Neural crest cell (in vitro differentiated cells): ENCODE measurements at regions not wholly inside any gene's neighbourhood (a gene's known extent, or its start where the extent isn't known, plus 50 kb on each side); places are given as distances from the start of the nearest gene placed in this dataset.
"Not testable (repeated sequence)": the region's sequence is repeated elsewhere in the genome, so short reads cannot be mapped to it uniquely, and the experiment has no call there.

ENCODE experiments used
- DNase-seq: peaks from one replicate; pipeline ENCODE4 v3.0.0; 2021; ENCODE audit warnings: low read depth, mixed read lengths, low spot score
- H3K27ac Mint-ChIP-seq: one replicate; pipeline ENCODE4 v1.8.0; 2021; ENCODE audit warnings: mild to moderate bottlenecking, mixed read lengths; ENCODE audit not compliant: unreplicated experiment
- H3K27me3 Mint-ChIP-seq: 2 replicates; pipeline ENCODE4 v1.8.0; 2021; ENCODE audit warnings: low read depth, mild to moderate bottlenecking, mixed read lengths
- H3K36me3 Mint-ChIP-seq: 2 replicates; pipeline ENCODE4 v1.8.0; 2021; ENCODE audit warnings: low read depth, mild to moderate bottlenecking, mixed read lengths
- H3K4me1 Mint-ChIP-seq: 2 replicates; pipeline ENCODE4 v1.8.0; 2021; ENCODE audit warnings: mixed read lengths
- H3K4me3 Mint-ChIP-seq: one replicate; pipeline ENCODE4 v1.8.0; 2021; ENCODE audit warnings: mild to moderate bottlenecking, mixed read lengths
- H3K9me3 Mint-ChIP-seq: 2 replicates; pipeline ENCODE4 v1.8.0; 2021; ENCODE audit warnings: mixed read lengths
- CTCF ChIP-seq: fragments of 200-600 bp; sonication (generic); conservative IDR thresholded peaks from 2 replicates; pipeline ENCODE4 v1.5.0; 2021; ENCODE audit warnings: antibody characterized with exemption, mild to moderate bottlenecking

GRCh38 chr2:145909175-145909755 is 1389.3 kb upstream of the ZEB2 start:
- H3K27me3 Mint-ChIP-seq = no peaks in the 10 kb centered on the region
- H3K9me3 Mint-ChIP-seq = peaks cover 4% of the 10 kb centered on the region
- H3K4me1 Mint-ChIP-seq = peaks cover 12% of the 10 kb centered on the region
- TF ChIP-seq CTCF = no peak
- H3K36me3 Mint-ChIP-seq = no peaks in the 10 kb centered on the region
- H3K4me3 Mint-ChIP-seq = no peak overlapping the region
- no peak for DNase-seq
- no peak overlapping the region for H3K27ac Mint-ChIP-seq

GRCh38 chr2:145906354-145906753 is 1386.4 kb upstream of the ZEB2 start:
- Mint-ChIP-seq H3K4me1 (no peaks in the 10 kb centered on the region), H3K36me3 (peaks cover 12% of the 10 kb centered on the region)

GRCh38 chr2:145905371-145905770 is 1385.5 kb upstream of the ZEB2 start:
- H3K27me3 Mint-ChIP-seq = no peaks in the 10 kb centered on the region
- H3K4me3 Mint-ChIP-seq = no peak overlapping the region
- H3K27ac Mint-ChIP-seq = no peak overlapping the region
- DNase-seq = no peak
- H3K4me1 Mint-ChIP-seq = no peaks in the 10 kb centered on the region
- H3K9me3 Mint-ChIP-seq = peaks cover 19% of the 10 kb centered on the region
- TF ChIP-seq CTCF = no peak
- H3K36me3 Mint-ChIP-seq = peaks cover 20% of the 10 kb centered on the region

More at GRCh38 chr2:145906354-145906753, 1386.4 kb upstream of the ZEB2 start:
- Mint-ChIP-seq H3K27me3 (no peaks in the 10 kb centered on the region), H3K9me3 (peaks cover 11% of the 10 kb centered on the region), H3K4me3 (no peak overlapping the region), H3K27ac (no peak overlapping the region)
- DNase-seq = no peak
- no peak for TF ChIP-seq CTCF

- peaks cover 27% of the 10 kb centered on the region for H3K9me3 Mint-ChIP-seq
- no peaks in the 10 kb centered on the region for H3K4me1 Mint-ChIP-seq
- DNase-seq = no peak
- no peak overlapping the region for H3K27ac Mint-ChIP-seq
- TF ChIP-seq CTCF = no peak
- no peak overlapping the region for H3K4me3 Mint-ChIP-seq
- H3K36me3 Mint-ChIP-seq = peaks cover 17% of the 10 kb centered on the region
- no peaks in the 10 kb centered on the region for H3K27me3 Mint-ChIP-seq
Measured at GRCh38 chr2:145897151-145897550, 1377.2 kb upstream of the ZEB2 start.

- Mint-ChIP-seq H3K36me3 (peaks cover 5% of the 10 kb centered on the region), H3K27ac (no peak overlapping the region), H3K9me3 (peaks cover 12% of the 10 kb centered on the region), H3K4me3 (no peak overlapping the region), H3K27me3 (no peaks in the 10 kb centered on the region), H3K4me1 (no peaks in the 10 kb centered on the region)
- DNase-seq = no peak
- no peak for TF ChIP-seq CTCF
Measured at GRCh38 chr2:145887915-145888314, 1368.0 kb upstream of the ZEB2 start.

GRCh38 chr2:145880997-145881396 is 1361.1 kb upstream of the ZEB2 start:
- not testable (repeated sequence) for H3K27ac Mint-ChIP-seq, DNase-seq, H3K4me3 Mint-ChIP-seq, H3K4me1 Mint-ChIP-seq, H3K36me3 Mint-ChIP-seq, H3K27me3 Mint-ChIP-seq
- peaks cover 16% of the 10 kb centered on the region for H3K9me3 Mint-ChIP-seq
